ENCODE measurements at regions not wholly inside any gene's neighbourhood (a gene's known extent, or its start where the extent isn't known, plus 50 kb on each side); places are given as distances from the start of the nearest gene placed in this dataset.

DNA sequence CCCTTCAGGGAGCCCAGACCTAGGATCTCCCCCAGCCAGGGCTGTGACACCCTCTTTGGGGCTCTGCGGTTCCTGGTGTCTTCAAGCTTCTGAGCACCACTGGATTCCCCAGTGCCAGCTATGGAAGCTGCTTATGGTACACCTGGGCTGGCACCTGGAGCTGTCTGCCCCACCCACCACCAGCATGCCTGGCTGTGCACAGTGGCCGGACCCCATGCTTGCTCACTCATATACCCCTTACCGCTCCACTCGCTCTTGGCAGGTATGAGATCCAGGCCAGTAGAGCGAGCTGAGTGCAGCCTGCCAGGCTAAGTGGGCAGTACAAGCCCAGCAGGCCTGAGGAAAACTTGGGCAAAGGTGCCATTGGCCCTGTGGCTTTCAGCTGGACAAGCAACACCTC, 114.0 kb downstream of the DACT1 start (continued):
- TF ChIP-seq SUZ12 (IDR thresholded peaks at IDR 0.05; ENCODE audit: low read length) = no peak
- TF ChIP-seq, protein P1, sequence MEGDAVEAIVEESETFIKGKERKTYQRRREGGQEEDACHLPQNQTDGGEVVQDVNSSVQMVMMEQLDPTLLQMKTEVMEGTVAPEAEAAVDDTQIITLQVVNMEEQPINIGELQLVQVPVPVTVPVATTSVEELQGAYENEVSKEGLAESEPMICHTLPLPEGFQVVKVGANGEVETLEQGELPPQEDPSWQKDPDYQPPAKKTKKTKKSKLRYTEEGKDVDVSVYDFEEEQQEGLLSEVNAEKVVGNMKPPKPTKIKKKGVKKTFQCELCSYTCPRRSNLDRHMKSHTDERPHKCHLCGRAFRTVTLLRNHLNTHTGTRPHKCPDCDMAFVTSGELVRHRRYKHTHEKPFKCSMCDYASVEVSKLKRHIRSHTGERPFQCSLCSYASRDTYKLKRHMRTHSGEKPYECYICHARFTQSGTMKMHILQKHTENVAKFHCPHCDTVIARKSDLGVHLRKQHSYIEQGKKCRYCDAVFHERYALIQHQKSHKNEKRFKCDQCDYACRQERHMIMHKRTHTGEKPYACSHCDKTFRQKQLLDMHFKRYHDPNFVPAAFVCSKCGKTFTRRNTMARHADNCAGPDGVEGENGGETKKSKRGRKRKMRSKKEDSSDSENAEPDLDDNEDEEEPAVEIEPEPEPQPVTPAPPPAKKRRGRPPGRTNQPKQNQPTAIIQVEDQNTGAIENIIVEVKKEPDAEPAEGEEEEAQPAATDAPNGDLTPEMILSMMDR (IDR thresholded peaks at IDR 0.05; ENCODE audit: control extremely low read depth in 1 of 3, insufficient read depth in 1 of 3, low read depth in 1 of 3, low read length in 3 of 3) = no peak
